GM12873 (cell line): ENCODE measurements at regions not wholly inside any gene's neighbourhood (a gene's known extent, or its start where the extent isn't known, plus 50 kb on each side); places are given as distances from the start of the nearest gene placed in this dataset.

Source experiments
- CTCF ChIP-seq: IDR thresholded peaks from 2 replicates; pipeline ENCODE4 v1.5.1; 2012; ENCODE audit warnings: low read depth, mild to moderate bottlenecking, moderate library complexity, low read length, control low read depth; ENCODE audit not compliant: insufficient read depth; ENCODE audit errors: missing control alignments

- TF ChIP-seq CTCF = no peak
Observed at GRCh38 chr20:7257692-7258466, 490.4 kb downstream of the BMP2 start.

- no peak for TF ChIP-seq CTCF
Observed at GRCh38 chr20:7262803-7263202, 495.3 kb downstream of the BMP2 start.

- TF ChIP-seq CTCF = no peak
Observed at GRCh38 chr20:7264137-7264536, 496.7 kb downstream of the BMP2 start.

GRCh38 chr20:7269452-7269851 is 502.0 kb downstream of the BMP2 start:
- TF ChIP-seq CTCF = no peak

- no peak for TF ChIP-seq CTCF
Observed at GRCh38 chr20:7272512-7272911, 505.0 kb downstream of the BMP2 start.

- no peak for TF ChIP-seq CTCF
Observed at GRCh38 chr20:7274870-7275269, 507.4 kb downstream of the BMP2 start.

- no peak for TF ChIP-seq CTCF
Observed at GRCh38 chr20:7275645-7276237, 508.3 kb downstream of the BMP2 start.
